GM19240 (cell line): ENCODE measurements at regions not wholly inside any gene's neighbourhood (a gene's known extent, or its start where the extent isn't known, plus 50 kb on each side); places are given as distances from the start of the nearest gene placed in this dataset.
"Not testable (repeated sequence)": the region's sequence is repeated elsewhere in the genome, so short reads cannot be mapped to it uniquely, and the experiment has no call there.

Experiments
- DNase-seq: peaks from one replicate; pipeline ENCODE4 v3.0.0; 2011; ENCODE audit warnings: low spot score; ENCODE audit not compliant: insufficient read length

DNA sequence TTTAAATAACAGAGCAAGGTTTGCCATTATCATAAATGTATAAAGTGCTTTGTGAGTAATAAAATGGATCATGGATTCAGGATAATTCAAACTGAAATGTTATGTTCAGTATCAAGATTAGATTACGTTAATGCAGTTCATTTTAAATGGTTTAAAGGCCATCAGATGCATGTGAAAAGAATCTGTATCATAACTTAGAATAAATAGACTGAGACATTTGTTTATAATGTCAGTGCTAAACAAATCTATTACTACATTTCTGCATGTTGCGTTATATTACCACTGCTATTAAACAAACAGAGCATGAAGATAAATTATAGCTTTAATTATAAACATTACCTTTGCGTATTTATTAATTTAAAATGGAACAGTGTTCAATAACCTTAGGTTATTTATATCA lies 160.2 kb downstream of the TOX3 start:
- DNase-seq = no peak

DNA sequence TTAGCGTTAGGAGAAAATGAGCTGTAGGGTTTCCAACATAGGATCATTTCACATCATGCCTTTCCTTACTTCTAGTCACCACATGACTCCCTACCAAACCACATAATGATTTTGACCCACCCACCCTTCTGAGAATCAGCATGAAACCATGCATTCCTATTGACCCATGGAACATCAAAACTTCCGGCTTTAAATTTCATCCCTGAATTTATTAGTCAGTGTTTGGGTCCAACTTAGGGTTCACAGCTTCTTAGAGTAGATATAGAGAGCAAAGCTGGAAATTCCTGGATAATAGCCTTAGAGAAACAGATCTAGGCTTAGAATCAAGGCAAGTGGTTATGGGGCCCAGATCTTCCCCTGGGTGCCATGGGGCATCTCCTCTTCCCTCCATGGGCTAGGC lies 162.6 kb downstream of the TOX3 start:
- DNase-seq = no peak

DNA sequence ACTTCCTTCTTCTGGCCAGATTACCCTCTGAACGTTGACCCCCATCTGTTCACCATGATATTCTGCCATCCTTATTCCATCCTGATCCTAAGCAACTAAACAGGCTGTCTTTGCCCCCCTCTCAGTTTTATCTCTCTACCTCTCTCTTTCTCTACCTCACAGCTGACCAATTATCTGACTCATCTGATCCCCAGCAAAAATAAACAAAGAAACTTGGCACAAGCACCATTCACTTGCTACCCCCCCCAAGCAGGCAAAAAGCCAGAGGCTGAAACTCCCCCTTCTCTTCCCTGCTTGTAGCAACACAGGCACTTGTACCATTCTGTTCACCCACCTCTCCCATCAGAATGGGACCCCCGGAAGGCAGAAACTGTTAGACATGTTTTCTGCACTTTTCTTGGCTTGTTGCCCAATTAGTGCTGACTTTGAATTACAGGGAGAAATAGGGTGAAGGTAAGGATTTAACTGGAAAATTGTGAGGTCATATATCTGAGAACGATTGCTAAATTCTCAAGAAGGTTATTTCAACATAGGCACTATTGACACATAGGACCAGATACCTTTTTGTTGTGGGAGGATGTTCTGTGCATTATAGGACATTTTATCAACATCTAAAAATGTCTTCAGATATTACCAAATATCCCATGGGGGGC lies 163.2 kb downstream of the TOX3 start:
- DNase-seq = no peak

DNA sequence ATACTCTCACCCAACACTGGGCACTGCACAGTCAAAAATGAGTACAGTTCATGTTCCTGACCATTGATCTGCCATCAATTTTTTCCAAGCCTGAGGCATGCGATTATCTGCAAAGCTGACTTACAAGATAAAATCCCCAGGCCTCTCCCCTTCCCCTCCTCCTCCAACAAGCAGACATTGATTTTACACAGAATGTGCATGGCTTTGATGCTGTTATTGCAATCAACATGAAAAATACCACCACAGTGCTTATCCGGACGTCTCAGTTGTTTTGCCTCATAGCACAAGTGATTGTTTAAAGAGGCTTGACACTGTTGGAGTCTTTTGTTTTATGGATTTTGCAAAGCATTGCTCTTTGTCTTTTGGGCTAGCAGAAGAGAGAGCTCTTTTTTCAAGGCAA lies 163.8 kb downstream of the TOX3 start:
- DNase-seq = no peak

DNA sequence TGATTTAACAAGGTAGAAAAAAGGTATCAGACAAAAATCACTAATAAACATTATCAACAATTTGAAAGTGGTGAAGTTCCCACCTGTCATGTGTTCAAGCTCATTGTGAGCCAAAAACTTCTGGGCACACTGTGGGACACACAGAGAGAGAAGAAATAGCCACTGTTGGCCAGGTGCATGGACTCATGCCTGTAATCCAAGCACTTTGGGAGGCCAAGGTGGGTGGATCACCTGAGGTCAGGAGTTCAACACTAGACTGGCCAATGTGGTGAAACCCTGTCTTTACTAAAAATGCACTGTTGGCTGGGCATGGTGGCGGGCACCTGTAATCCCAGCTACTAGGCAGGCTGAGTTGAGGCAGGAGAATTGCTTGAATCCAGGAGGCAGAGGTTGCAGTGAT lies 167.4 kb downstream of the TOX3 start:
- no peak for DNase-seq

DNA sequence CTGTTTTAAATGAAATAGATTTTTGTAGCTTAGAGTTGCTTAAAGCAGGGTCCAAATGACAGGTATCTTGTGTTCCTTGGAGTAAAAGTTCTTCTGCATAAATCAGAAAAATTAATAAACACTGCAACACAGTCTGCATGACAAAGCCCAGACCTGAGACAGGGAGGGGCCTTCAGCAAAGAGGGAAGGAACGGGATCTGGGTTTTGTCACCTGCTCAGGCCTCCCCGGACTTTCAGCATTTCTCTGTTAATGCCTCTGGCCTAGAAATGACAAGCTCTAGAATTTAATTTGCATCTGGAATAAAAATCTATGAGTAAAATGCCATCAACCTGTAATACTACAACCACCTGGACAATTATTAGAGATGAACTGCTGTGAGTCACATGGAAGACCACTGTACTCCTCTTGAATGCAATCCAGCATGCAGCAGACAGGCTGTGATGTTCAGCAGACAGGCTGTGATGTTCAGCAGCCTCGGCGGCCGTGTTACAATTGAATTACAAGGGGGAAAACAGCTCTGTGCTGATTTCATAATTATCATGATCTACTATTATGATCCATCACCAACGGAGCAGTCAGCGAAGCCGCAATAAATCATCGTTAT lies 170.2 kb downstream of the TOX3 start:
- DNase-seq = no peak

DNA sequence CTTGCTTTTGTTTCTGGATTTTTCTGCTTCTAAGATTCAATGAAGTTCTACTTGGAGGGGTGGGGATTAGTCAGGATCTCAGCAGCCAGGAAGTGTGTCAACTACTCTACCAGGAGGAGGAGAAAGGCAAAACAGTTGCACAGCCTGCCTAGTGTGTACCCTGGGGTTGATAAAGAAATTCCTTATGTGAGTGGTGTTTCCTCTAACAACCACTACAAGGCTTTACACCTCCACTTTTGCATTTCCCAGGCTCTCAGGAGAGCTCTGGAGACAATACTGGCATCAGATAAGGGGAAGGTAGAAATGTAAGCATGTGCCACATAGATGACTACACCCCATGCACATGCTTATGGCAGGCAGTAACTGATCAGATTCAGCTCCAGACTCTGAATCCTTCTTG lies 174.6 kb downstream of the TOX3 start:
- no peak for DNase-seq

DNA sequence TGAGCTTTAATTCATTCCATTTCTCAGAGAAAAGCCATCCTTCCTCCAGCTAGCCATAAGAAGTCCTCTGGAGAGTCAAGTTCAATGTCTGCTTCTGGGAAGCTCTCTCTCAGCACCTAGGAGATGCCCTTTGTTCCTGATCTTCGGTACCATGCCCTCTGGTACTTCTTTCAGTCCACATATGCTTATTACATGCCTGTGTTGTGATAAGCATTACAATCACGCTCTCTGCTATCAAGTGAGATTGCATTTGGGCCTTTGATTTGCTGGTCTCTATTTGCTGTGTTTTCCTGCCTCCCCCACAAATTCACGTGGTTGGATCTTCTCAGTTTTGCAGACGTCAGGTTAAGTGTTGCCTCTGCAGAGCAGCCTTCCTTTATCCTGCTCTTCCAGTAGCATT lies 178.1 kb downstream of the TOX3 start:
- no peak for DNase-seq

DNA sequence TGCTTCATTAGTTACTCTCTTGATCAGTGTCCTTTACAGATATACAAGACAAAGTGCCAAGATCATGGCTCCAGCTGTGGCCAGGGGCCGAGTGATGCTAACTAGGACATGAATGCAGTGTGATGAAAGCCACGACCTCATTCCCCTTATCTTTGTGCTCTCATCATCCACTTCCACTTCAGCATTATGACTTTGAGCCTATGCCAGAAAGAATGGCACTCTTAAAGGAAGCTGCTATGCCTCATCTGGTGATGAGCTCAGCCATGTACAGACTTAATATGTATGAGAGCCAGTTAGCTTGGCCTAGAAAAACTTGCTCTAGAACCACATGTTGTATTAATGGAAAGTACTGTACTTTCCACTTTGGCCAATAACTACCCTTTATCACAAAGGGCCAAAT lies 179.1 kb downstream of the TOX3 start:
- no peak for DNase-seq

DNA sequence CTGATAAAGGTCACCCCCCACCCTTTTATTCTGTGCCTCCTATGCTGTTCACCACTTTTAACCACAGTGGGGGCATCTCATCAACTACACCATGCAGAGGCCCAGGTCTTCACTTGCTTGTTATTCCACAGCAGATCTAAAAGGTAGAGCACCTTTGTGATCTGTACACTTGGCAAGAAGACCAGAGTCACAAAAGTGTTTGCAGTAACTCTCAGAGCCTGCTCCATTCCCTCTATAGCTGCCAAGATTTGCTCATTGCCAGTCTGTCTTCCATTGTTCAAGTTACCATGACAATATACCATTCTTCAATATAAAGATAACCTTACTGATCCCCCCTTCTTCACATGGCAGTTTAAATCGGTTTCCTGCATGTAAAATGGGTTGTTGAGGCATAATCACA lies 180.0 kb downstream of the TOX3 start:
- DNase-seq = no peak

DNA sequence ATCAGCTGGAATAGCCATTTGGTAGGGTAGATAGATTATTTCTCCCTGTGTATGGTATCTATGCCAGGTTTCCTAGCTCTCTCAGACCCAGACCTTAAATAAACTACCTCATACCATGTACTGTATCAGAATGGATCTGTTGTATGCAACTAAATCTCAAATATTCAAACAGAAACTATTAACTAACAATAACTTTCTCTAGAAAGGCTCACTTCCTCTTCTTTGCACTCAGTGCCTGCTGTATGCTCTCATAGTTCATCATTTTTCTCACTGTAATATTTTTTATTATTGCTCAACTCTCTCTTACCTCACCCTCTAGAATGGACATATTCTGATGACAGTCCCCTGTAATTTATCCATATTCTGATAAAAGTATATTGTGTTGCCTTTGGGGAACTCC lies 182.4 kb downstream of the TOX3 start:
- no peak for DNase-seq

DNA sequence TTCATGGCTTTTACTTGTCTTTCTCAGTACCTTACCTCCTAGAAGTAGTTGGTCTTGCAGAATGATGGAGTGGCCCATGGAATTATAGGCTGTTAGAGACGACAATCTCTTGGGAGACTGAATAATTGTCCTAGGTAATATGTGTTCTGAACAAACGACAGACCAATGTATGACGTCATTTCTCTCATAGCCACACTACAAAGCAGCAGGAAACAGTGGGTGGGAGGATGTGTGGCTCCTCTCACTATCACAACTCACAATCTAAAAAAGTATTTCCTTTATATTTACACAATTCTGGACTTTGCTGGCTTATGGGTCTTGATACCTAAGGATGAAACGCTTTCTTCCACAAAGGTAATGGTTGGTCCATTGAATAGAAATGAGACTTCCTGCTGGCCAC lies 183.9 kb downstream of the TOX3 start:
- DNase-seq = no peak

DNA sequence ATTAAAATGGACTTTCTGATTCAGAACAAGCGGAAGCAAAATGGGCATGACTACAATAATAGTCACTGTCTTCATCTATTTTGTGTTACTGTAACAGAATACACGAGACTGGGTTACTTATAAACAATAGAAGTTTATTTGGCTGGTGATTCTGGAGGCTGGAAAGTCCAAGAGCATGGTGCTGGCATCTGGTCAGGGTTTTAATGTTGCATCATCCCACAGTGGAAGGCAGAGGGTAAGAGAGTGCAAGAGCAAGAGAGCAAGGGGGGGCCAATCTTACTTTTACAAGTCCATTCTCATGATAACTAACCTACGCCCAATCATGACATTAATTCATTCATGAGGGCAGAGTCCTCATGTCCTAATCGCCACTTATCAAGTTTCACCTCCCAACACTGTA lies 189.2 kb downstream of the TOX3 start:
- DNase-seq = no peak

DNA sequence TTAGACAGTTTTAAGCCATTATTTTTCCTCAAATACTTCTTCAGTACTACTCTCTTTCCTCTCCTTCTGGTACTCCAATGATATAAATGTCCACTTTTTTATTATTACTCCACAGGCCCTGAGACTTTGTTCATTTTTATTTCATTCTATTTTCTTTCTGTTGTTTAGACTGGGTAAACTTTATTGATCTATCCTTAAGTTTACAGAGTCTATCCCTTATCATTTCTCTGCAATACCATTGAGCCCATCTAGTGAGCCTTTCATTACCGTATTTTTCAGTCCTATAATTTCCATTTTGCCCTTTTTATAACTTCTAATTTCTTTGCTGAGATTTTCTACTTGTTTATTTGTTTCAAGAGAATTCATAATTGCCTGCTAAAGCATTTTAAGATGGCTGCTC lies 193.7 kb downstream of the TOX3 start:
- no peak for DNase-seq

DNA sequence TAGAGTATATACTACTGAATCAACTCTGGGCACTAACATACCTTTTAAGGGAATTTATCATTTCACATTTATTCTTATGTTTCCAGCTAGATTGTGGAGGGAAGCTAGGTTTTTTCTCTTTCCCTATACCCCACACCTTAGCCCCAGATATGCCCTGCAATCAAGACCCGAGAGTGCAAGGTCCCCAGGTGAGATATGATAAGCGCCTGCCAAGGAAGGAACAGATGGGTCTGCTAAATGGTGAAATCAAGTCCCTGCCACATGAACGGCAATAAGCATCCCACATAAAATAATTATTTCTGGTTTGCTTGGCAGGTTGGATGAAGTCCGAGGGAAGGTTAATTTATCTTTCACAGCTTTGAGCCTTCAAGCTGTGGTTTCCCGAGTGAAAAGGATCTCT lies 195.5 kb downstream of the TOX3 start:
- no peak for DNase-seq

DNA sequence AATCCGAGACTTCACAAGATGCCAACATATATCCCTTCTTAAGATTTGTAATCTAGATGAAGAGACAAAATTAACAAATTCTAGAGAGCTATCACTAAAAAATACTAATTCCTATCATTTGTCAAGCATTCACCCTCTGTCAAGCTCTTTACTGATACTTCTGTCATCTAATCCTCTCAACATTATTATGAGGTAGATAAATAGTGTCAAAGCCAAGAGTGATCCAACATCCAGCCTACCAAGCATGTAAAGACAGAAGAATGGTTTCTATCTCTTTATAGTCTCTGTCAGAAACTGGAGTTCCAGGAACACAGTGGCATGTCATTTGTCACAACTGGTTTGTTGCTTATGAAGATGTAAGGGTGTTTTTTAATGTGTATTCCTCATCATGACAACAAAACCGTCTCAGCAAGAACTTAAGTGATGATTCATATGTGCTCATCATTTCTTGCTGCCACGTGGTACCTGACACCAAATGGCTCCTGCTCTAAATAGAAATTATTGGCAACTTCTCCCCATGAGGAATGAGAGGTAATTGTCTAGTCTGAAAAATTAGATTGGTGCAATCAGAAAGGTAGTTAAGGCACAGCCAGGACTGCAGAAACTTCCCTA lies 196.8 kb downstream of the TOX3 start:
- no peak for DNase-seq

DNA sequence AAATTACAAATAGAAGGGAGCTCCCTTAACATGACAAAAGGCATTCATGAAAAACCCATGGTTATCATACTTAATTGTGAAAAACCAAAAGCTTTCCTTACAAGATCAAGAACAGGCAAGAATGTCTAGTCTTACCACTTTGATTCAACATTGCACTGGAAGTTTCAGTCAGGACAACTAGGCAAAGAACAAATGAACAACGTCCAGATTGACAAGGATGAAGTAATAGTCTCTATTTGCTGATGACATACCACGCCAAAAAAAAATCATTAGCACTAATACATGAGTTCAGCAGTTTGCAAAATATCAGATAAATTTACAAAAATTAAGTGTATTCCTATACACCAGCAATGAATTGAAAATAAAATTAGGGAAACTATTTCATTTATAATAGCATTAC lies 200.2 kb downstream of the TOX3 start:
- no peak for DNase-seq

DNA sequence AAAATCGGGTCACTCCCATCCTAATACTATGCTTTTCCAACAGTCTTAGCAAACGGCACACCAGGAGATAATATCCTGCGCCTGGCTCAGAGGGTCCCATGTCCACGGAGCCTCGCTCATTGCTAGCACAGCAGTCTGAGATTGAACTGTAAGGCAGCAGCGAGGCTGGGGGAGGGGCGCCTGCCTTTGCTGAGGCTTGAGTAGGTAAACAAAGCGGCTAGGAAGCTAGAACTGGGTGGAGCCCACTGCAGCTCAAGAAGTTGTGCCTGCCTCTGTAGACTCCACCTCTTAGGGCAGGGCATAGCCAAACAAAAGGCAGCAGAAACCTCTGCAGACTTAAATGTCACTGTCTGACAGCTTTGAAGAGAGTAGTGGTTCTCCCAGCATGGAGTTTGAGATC lies 213.3 kb downstream of the TOX3 start:
- not testable (repeated sequence) for DNase-seq

DNA sequence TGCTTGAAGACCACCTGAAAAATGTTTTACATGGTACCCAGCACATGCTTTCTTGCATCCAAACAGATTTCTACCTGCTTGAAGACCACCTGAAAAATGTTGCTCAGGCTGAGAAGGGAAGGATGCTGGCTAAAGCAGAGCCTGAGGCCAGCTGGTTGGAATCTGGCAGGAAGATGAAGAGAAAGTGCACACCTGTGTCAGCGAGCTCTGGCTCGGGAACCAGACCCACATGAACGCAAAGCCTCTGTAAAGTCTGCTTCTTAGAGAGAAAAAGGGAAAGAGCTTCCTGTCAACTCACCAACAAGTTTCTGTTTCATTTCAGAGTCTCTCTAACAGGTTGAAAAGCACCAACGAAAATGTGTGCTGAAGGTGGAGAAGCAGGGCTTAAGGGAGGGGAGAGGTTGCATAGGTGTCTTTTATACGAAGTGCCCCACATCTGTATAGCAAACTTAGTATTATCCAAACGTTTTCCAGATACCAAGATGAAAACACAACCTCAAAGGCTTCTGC lies 226.0 kb downstream of the TOX3 start:
- no peak for DNase-seq

DNA sequence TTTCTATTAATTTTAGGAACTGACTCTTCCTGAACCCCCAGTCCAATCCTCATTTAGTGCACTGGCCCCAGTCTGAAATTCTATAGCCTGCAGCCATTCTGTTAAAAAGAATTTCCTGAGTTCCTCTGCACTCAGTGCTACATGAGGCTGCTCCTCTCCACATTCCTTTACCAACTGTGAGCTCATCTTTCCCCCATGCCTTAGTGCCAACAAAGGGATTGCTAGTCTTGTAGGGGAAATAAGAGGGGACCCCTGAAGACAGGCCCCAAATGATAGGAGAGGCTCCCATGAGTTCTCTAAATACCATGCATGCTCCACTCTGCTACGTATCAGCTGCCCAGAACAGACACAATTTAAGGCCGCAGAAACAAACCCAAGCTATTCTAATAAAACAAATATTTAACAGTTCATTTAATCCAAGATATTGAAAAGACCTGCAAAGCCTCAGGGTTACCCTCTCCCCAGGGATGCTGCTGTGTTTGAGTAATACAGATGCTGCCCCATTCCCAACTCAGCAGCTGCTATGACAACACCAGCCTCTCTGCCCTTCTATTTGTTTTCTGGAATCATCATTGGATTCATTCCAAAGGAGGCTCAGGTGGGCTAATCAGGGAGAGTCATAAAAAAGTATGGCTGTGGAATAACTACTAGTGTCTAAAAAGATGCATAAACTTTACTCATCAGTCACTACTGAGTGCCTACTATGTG lies 228.5 kb downstream of the TOX3 start:
- DNase-seq = no peak

DNA sequence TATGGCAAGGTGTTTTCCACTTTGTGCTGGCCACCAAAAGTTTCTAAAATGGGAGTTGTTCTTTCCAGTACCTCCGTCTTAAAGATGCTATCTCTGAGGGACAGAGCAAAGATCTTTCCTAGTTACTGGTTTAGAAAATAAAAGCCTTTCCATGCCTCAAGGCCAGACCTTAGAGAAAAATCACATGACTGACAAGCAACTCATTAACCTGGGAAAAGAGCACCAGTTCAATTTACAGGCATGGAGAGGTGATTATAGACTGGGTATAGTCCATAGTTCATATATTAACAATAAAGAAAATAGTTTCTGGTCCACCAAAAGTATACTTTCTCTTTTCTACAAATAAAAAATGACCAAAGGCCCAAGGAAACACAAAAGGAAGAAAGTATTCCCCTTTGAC lies 230.7 kb downstream of the TOX3 start:
- DNase-seq = no peak

DNA sequence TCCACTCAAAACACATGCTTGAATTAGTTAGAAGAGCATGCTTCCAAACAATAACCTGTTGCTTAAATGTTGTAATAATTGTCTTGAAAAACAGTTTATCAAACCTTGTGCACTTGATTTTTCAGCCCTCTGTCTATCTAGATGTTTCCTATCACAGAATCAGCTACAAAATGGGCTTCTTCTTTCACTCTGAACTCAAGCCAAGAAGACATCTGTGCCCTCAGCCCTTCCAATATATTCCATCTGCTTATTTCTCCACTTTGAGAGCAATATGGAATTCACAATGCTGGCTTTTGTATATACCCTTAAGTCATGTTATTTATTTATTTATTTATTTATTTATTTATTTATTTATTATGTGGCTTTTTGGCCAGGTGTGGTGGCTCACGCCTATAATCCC lies 234.2 kb downstream of the TOX3 start:
- no peak for DNase-seq
